ENCODE measurements at regions not wholly inside any gene's neighbourhood (a gene's known extent, or its start where the extent isn't known, plus 50 kb on each side); places are given as distances from the start of the nearest gene placed in this dataset.

GRCh38 chr13:105665284-105665683, 870.2 kb downstream of the EFNB2 start (continued):
- TF ChIP-seq ETS1 (IDR thresholded peaks at IDR 0.05) (no peak), REST (IDR thresholded peaks at IDR 0.05; ENCODE audit: unreplicated experiment) (no peak), EZH2 (IDR thresholded peaks at IDR 0.05; ENCODE audit: low read depth, unreplicated experiment) (no peak)

GRCh38 chr13:105663182-105663581, 872.3 kb downstream of the EFNB2 start:
- H3K27ac Mint-ChIP-seq: no peak overlapping the region
- H3K36me3 Mint-ChIP-seq (ENCODE audit: low read depth): no peaks in the 10 kb centered on the region
- H3K4me3 ChIP-seq: no peak overlapping the region
- no peaks in the 10 kb centered on the region for H3F3A ChIP-seq (replicated peaks; ENCODE audit: low read depth)
- DNase-seq (ENCODE audit: low spot score) (no peak), ATAC-seq (no peak)
- no peaks in the 10 kb centered on the region for H3K36me3 ChIP-seq (ENCODE audit: insufficient read depth)
- H3K9me2 ChIP-seq (ENCODE audit: insufficient read depth): 0 out of 2 replicates have a peak, but pooled peaks cover 4% of the 10 kb centered on the region
- no peaks in the 10 kb centered on the region for H3K4me1 ChIP-seq (ENCODE audit: insufficient read depth)
- H3K27me3 Mint-ChIP-seq (ENCODE audit: insufficient read depth, low read depth, poor library complexity): no peaks in the 10 kb centered on the region
- H3K4me3 Mint-ChIP-seq: no peak overlapping the region
- H3K9me3 Mint-ChIP-seq: no peaks in the 10 kb centered on the region
- no peaks in the 10 kb centered on the region for H3K79me2 ChIP-seq (replicated peaks; ENCODE audit: insufficient read depth)
- no peaks in the 10 kb centered on the region for H4K20me1 ChIP-seq (replicated peaks; ENCODE audit: insufficient read depth)
- no peak overlapping the region for H3K4me2 ChIP-seq
- H2AFZ ChIP-seq: no peak overlapping the region
- H3K27me3 ChIP-seq (ENCODE audit: insufficient read depth): no peaks in the 10 kb centered on the region
- no peaks in the 10 kb centered on the region for H3K4me1 Mint-ChIP-seq
- no peak overlapping the region for H3K27ac ChIP-seq (ENCODE audit: low read depth)
- TF ChIP-seq CREB1 (CRISPR knock-in tag; IDR thresholded peaks at IDR 0.05; ENCODE audit: low read depth): no peak
- TF ChIP-seq REST (IDR thresholded peaks at IDR 0.05; ENCODE audit: unreplicated experiment): no peak
- TF ChIP-seq NANOG (IDR thresholded peaks at IDR 0.05; ENCODE audit: borderline replicate concordance): no peak
- TF ChIP-seq ZNF331 (CRISPR knock-in tag; IDR thresholded peaks at IDR 0.05; ENCODE audit: low read depth): no peak
- TF ChIP-seq POLR2AphosphoS5 (IDR thresholded peaks at IDR 0.05; ENCODE audit: low read depth): no peak
- no peak for TF ChIP-seq STAT1 (IDR thresholded peaks at IDR 0.05; ENCODE audit: unreplicated experiment)
- TF ChIP-seq ZNF114 (CRISPR knock-in tag; IDR thresholded peaks at IDR 0.05): no peak
- TF ChIP-seq EZH2 (IDR thresholded peaks at IDR 0.05; ENCODE audit: low read depth, unreplicated experiment): no peak
- TF ChIP-seq ZNF462 (CRISPR knock-in tag; IDR thresholded peaks at IDR 0.05): no peak
- TF ChIP-seq JUNB (IDR thresholded peaks at IDR 0.05; ENCODE audit: unreplicated experiment): no peak

All from GM23338 (cell line).